H1 (cell line): ENCODE measurements at regions not wholly inside any gene's neighbourhood (a gene's known extent, or its start where the extent isn't known, plus 50 kb on each side); places are given as distances from the start of the nearest gene placed in this dataset.

Experiments
- CBX8 ChIP-seq: fragments of 300-800, 300-1000 bp; sonication (generic); IDR thresholded peaks from 2 replicates; pipeline ENCODE4 v1.7.1; 2016; ENCODE audit warnings: low read depth, low read length, borderline replicate concordance
- FOSL1 ChIP-seq: IDR thresholded peaks from 2 replicates; pipeline ENCODE4 v1.6.1; 2011; ENCODE audit warnings: mild to moderate bottlenecking, low read depth, low read length, moderate library complexity; ENCODE audit not compliant: insufficient read depth
- KDM1A ChIP-seq: fragments of 200-600, 300-600 bp; sonication (generic); IDR thresholded peaks from 2 replicates; pipeline ENCODE4 v1.7.1; 2016; ENCODE audit warnings: mild to moderate bottlenecking, low read length, borderline replicate concordance
- SP2 ChIP-seq: IDR thresholded peaks from 2 replicates; pipeline ENCODE4 v1.6.1; 2012; ENCODE audit warnings: mild to moderate bottlenecking, low read length, inconsistent platforms
- ZNF274 ChIP-seq: IDR thresholded peaks from 2 replicates; pipeline ENCODE4 v1.7.0; 2012; ENCODE audit warnings: low read length, borderline replicate concordance; ENCODE audit errors: extremely low read depth
- TF ChIP-seq, protein P1 (sequence below): IDR thresholded peaks from 2 replicates; pipeline ENCODE4 v1.6.1; 2012; ENCODE audit warnings: inconsistent platforms

DNA sequence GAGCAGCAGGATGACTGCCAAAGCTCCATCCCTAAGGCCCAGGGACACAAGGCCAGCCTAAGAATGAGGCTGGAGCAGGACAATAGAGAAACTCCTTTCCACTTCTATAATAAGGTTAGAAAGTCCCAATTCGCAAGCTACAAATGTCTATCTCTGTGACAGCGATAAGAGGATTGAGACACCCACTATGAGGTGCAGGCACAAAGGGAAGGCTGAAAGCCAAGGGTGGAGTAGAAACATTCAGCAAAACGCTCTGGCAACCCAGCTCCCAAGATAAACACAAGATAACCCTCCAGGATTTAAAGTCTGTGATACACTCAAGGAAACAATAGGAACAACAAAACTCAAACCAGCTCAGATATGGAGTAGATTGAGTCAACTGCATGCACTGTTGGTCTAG is 418.0 kb upstream of the UBE2E3 start (continued):
- TF ChIP-seq ZNF274 (no peak), FOSL1 (no peak), KDM1A (no peak), SP2 (no peak), CBX8 (no peak)
- TF ChIP-seq, protein P1, sequence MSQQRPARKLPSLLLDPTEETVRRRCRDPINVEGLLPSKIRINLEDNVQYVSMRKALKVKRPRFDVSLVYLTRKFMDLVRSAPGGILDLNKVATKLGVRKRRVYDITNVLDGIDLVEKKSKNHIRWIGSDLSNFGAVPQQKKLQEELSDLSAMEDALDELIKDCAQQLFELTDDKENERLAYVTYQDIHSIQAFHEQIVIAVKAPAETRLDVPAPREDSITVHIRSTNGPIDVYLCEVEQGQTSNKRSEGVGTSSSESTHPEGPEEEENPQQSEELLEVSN: no peak
